Skeletal muscle tissue (tissue), 3 donors: ENCODE measurements at regions not wholly inside any gene's neighbourhood (a gene's known extent, or its start where the extent isn't known, plus 50 kb on each side); places are given as distances from the start of the nearest gene placed in this dataset.

Experiments used
- H3K27ac ChIP-seq: one replicate; pipeline ENCODE4 v1.7.0; 2013; ENCODE audit warnings: mild to moderate bottlenecking, low read depth, low read length, inconsistent platforms
- H3K27me3 ChIP-seq, 3 donors: one replicate each; pipeline ENCODE4 v1.7.0; 2013; ENCODE audit warnings: low read length in 3 of 3; ENCODE audit not compliant: control insufficient read depth in 3 of 3, insufficient read depth in 3 of 3
- H3K36me3 ChIP-seq, 3 donors: one replicate each; pipeline ENCODE4 v1.7.0; 2013; ENCODE audit warnings: low read length in 3 of 3; ENCODE audit not compliant: control insufficient read depth in 3 of 3, insufficient read depth in 3 of 3
- H3K4me1 ChIP-seq, 3 donors: one replicate each; pipeline ENCODE4 v1.7.0; 2013; ENCODE audit warnings: low read length in 3 of 3, mild to moderate bottlenecking in 3 of 3; ENCODE audit not compliant: control insufficient read depth in 3 of 3, insufficient read depth in 3 of 3
- H3K4me3 ChIP-seq, 3 donors: one replicate each; pipeline ENCODE4 v1.7.0; 2013; ENCODE audit warnings: low read length in 3 of 3
- H3K9ac ChIP-seq, 3 donors: one replicate each; pipeline ENCODE4 v1.7.0; 2013; ENCODE audit warnings: low read length in 3 of 3, mild to moderate bottlenecking in 3 of 3, moderate library complexity in 2 of 3, low read depth in 1 of 3
- H3K9me3 ChIP-seq, 3 donors: one replicate each; pipeline ENCODE4 v1.7.0; 2013; ENCODE audit warnings: low read length in 3 of 3; ENCODE audit not compliant: control insufficient read depth in 3 of 3
- donor health status: Osteomylitis.

DNA sequence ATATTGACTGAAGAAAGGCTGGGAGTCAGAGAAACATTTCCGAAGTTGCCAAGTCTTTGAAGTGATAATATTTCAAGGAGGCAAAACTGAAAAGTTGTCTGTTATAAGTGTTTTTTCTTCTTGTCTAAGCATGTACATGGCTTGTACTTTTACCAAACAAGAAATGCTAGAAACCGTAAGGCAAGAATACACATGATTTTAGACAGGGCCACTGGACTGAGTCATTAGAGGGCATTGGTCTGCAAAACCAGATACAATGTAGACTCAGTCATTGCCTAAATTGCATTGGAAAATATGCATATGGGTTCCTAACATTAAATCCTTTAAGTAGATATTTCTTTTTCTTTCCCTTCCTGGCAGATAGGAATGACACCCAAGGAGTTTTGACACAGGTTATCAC, 284.9 kb upstream of the PUDP start:
- H3K27ac ChIP-seq, result no peak overlapping the region
- no peak overlapping the region for H3K4me3 ChIP-seq
- H3K36me3 ChIP-seq, result no peaks in the 10 kb centered on the region
- peaks cover 0 to 1% (median 0%) of the 10 kb centered on the region in 3 donors for H3K9me3 ChIP-seq
- no peaks in the 10 kb centered on the region for H3K27me3 ChIP-seq
- no peak overlapping the region for H3K9ac ChIP-seq
- no peaks in the 10 kb centered on the region for H3K4me1 ChIP-seq

DNA sequence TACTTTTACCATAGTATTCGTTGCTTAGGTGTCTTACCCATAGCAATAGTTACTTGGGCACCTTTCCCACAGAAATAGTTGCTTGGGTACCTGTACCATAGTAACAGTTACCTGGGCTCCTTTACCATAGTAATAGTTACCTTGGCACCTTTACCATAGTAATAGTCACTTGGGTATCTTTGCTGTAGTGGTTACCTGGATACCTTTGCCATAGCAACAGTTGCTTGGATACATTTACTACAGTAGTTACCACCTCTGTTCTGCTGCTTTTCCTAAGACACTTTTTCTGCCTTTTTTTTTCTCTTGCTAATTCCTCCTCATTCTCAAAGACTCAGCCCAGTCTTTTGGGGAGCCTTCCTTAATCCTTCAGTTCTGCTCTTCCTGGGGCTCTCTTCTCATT, 272.8 kb upstream of the PUDP start:
- no peaks in the 10 kb centered on the region for H3K9me3 ChIP-seq
- no peaks in the 10 kb centered on the region for H3K36me3 ChIP-seq
- no peak overlapping the region for H3K4me3 ChIP-seq
- H3K27me3 ChIP-seq, result no peaks in the 10 kb centered on the region
- H3K4me1 ChIP-seq, result no peaks in the 10 kb centered on the region
- no peak overlapping the region for H3K27ac ChIP-seq
- no peak overlapping the region for H3K9ac ChIP-seq

GRCh38 chrX:7414753-7415152, 266.8 kb upstream of the PUDP start:
- Histone ChIP-seq H3K36me3 (no peaks in the 10 kb centered on the region), H3K4me1 (no peaks in the 10 kb centered on the region), H3K9ac (no peak overlapping the region), H3K9me3 (no peaks in the 10 kb centered on the region), H3K27me3 (no peaks in the 10 kb centered on the region), H3K4me3 (no peak overlapping the region), H3K27ac (no peak overlapping the region)

GRCh38 chrX:7412840-7413239, 264.9 kb upstream of the PUDP start:
- Histone ChIP-seq H3K36me3 (no peaks in the 10 kb centered on the region), H3K4me1 (no peaks in the 10 kb centered on the region), H3K27ac (no peak overlapping the region), H3K9me3 (no peaks in the 10 kb centered on the region), H3K9ac (no peak overlapping the region), H3K4me3 (no peak overlapping the region), H3K27me3 (no peaks in the 10 kb centered on the region)

GRCh38 chrX:7409866-7410265, 261.9 kb upstream of the PUDP start:
- Histone ChIP-seq H3K9me3 (no peaks in the 10 kb centered on the region), H3K36me3 (no peaks in the 10 kb centered on the region), H3K4me1 (no peaks in the 10 kb centered on the region), H3K27ac (no peak overlapping the region), H3K9ac (no peak overlapping the region), H3K4me3 (no peak overlapping the region), H3K27me3 (no peaks in the 10 kb centered on the region)

- Histone ChIP-seq H3K27ac (no peak overlapping the region), H3K9me3 (no peaks in the 10 kb centered on the region), H3K4me3 (no peak overlapping the region), H3K27me3 (no peaks in the 10 kb centered on the region), H3K4me1 (no peaks in the 10 kb centered on the region), H3K9ac (no peak overlapping the region), H3K36me3 (no peaks in the 10 kb centered on the region)
Observed at GRCh38 chrX:7399373-7399772, 251.4 kb upstream of the PUDP start.

DNA sequence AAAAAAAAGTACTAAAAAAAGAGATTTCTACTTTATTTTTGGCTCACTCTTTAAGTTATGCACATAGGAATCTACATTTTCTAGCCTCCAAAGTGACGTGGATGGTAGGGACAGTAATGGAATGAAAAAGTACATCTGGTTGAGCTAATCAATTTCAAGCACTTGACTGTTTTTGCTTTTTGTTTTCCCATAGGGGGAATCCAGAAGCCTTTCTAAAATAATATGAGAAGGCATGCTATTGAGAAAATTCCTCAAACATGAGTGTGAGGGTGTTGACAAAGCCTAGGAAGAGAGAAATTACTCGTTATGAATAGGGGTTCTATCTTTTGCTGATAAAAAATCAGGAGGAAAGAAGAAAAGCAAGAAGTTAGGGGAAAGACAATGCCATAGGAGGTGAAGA, 242.5 kb upstream of the PUDP start:
- no peak overlapping the region for H3K27ac ChIP-seq
- no peak overlapping the region for H3K9ac ChIP-seq
- H3K36me3 ChIP-seq, result no peaks in the 10 kb centered on the region
- no peaks in the 10 kb centered on the region for H3K27me3 ChIP-seq
- H3K4me1 ChIP-seq, result no peaks in the 10 kb centered on the region
- no peak overlapping the region for H3K4me3 ChIP-seq
- H3K9me3 ChIP-seq, result no peaks in the 10 kb centered on the region

DNA sequence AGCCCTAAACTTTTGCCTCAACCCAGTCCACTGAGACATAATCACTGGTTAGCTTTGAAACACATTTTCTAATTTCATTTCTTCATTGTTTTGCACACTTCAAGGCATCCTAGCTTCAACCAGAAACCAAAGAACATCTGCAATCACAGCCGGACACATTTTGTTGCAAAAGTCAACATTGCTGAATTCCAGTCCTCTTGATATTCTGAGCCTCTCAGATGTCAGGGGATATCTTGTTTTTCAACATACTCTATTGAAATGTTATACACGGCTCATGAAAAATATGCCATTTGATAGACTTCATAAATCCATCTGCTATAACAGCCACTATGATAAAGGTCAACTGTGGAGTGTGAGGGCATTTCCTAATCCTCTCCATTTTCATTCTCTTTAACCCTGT, 241.6 kb upstream of the PUDP start:
- no peak overlapping the region for H3K27ac ChIP-seq
- H3K4me1 ChIP-seq, result no peaks in the 10 kb centered on the region
- H3K4me3 ChIP-seq, result no peak overlapping the region

GRCh38 chrX:7385131-7385530, 237.2 kb upstream of the PUDP start:
- H3K4me1 ChIP-seq, result no peaks in the 10 kb centered on the region
- no peaks in the 10 kb centered on the region for H3K27me3 ChIP-seq
- no peaks in the 10 kb centered on the region for H3K36me3 ChIP-seq
- H3K4me3 ChIP-seq, result no peak overlapping the region
- H3K9ac ChIP-seq, result no peak overlapping the region
- no peak overlapping the region for H3K27ac ChIP-seq
- H3K9me3 ChIP-seq, result no peaks in the 10 kb centered on the region

More for the DNA sequence above, 241.6 kb upstream of the PUDP start:
- H3K27me3 ChIP-seq, result no peaks in the 10 kb centered on the region
- H3K36me3 ChIP-seq, result no peaks in the 10 kb centered on the region
- H3K9ac ChIP-seq, result no peak overlapping the region
- no peaks in the 10 kb centered on the region for H3K9me3 ChIP-seq

DNA sequence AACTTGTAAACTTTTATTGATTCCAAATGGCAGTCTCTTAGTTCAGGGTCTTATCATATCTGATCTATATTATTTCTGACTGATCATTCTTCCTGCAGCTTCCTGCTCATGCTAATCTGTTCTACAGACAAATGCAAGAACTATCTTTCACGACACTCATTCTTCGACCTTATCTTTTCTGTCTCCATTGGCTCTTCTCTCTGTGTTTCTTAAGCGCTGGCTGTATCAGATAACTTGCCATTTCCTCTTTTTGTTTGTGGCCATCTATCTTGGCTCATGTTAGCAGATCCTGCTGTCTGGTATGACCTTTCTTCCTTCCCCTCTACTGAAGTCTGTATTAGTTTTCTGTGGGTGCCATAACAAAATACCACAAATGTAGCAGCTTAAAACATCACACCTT, 230.5 kb upstream of the PUDP start:
- no peaks in the 10 kb centered on the region for H3K36me3 ChIP-seq
- no peak overlapping the region for H3K27ac ChIP-seq
- H3K4me3 ChIP-seq, result no peak overlapping the region
- H3K9ac ChIP-seq, result no peak overlapping the region
- H3K4me1 ChIP-seq, result no peaks in the 10 kb centered on the region
- H3K9me3 ChIP-seq, result peaks cover 0 to 6% (median 0%) of the 10 kb centered on the region in 3 donors
- no peaks in the 10 kb centered on the region for H3K27me3 ChIP-seq
